Endothelial cell of umbilical vein (primary cell): ENCODE measurements at regions not wholly inside any gene's neighbourhood (a gene's known extent, or its start where the extent isn't known, plus 50 kb on each side); places are given as distances from the start of the nearest gene placed in this dataset.

Experiments used
- BruUV-seq: library from RNA; stranded (reverse); fragments of 400-500 nt; replicated peaks from 2 replicates; lab custom pipeline; 2021; lab: Mats Ljungman, UMichigan
- CTCF ChIA-PET: fragments of 300-600, 350-600 bp; sonication (Branson Sonifier 250); formaldehyde crosslinking; loops from one replicate; lab custom pipeline; 2021; ENCODE audit warnings: antibody characterized with exemption, inconsistent platforms; lab: Charles Lee
- POLR2A ChIA-PET: fragments of 300-600, 350-600 bp; sonication (Branson Sonifier 250); formaldehyde crosslinking; loops from one replicate; lab custom pipeline; 2021; ENCODE audit warnings: antibody characterized with exemption, inconsistent platforms; lab: Charles Lee
- DNase-seq: peaks from one replicate; pipeline ENCODE4 v3.0.0-alpha.2; 2011; ENCODE audit warnings: low read depth, low spot score
- FAIRE-seq: peaks from 2 replicates; lab custom pipeline; 2011; peaks lifted over from hg19 to GRCh38; lab: Jason Lieb, UNC
- H2AFZ ChIP-seq: 2 replicates; pipeline ENCODE4 v1.6.0; 2012; ENCODE audit warnings: low read depth, low read length, control low read depth, inconsistent platforms
- H3K27ac ChIP-seq: 2 replicates; pipeline ENCODE4 v1.5.1; 2011; ENCODE audit warnings: low read depth, mild to moderate bottlenecking, control low read depth, low read length, moderate library complexity; ENCODE audit not compliant: insufficient read depth
- H3K27me3 ChIP-seq, 2 experiments: 2 replicates each; pipeline versions ENCODE4 v1.6.0 to v1.6.1; 2011; ENCODE audit warnings: low read length in 2 of 2, mixed read lengths in 1 of 2; ENCODE audit not compliant: control insufficient read depth in 2 of 2, insufficient read depth in 2 of 2
- H3K36me3 ChIP-seq, 2 experiments: 2 replicates in 1 of 2; 3 replicates in 1 of 2; pipeline ENCODE4 v1.5.1; 2011; ENCODE audit warnings: low read length in 2 of 2, mild to moderate bottlenecking in 1 of 2, moderate library complexity in 1 of 2; ENCODE audit not compliant: control insufficient read depth in 2 of 2, insufficient read depth in 2 of 2; ENCODE audit errors: extremely low read depth in 1 of 2
- H3K4me1 ChIP-seq: 3 replicates; pipeline ENCODE4 v1.5.1; 2011; ENCODE audit warnings: mild to moderate bottlenecking, low read length; ENCODE audit not compliant: control insufficient read depth, insufficient read depth; ENCODE audit errors: extremely low read depth
- H3K4me2 ChIP-seq: 2 replicates; pipeline ENCODE4 v1.6.1; 2011; ENCODE audit warnings: low read length, control low read depth, mixed read lengths; ENCODE audit not compliant: insufficient read depth
- H3K4me3 ChIP-seq, 3 experiments: fragments of 200-600 bp in 1 of 3; sonication (generic), shearing (Covaris generic) in 1 of 3; replicated peaks in 1 of 3; 2 replicates each; pipeline ENCODE4 v1.5.1; 2011 to 2016; ENCODE audit warnings: control low read depth in 3 of 3, low read length in 3 of 3, mild to moderate bottlenecking in 2 of 3, inconsistent platforms in 1 of 3, low read depth in 1 of 3, moderate library complexity in 1 of 3; ENCODE audit not compliant: insufficient read depth in 1 of 3
- H3K79me2 ChIP-seq: 2 replicates; pipeline ENCODE4 v1.6.0; 2012; ENCODE audit warnings: low read length, inconsistent platforms; ENCODE audit not compliant: control insufficient read depth, insufficient read depth
- H3K9ac ChIP-seq: replicated peaks from 2 replicates; pipeline ENCODE3; 2011; ENCODE audit warnings: low read length, control low read depth; ENCODE audit not compliant: insufficient read depth; ENCODE audit errors: extremely low read depth
- H3K9me1 ChIP-seq: replicated peaks from 3 replicates; pipeline ENCODE4 v1.6.0; 2011; ENCODE audit warnings: mild to moderate bottlenecking, low read length; ENCODE audit not compliant: control insufficient read depth, insufficient read depth; ENCODE audit errors: extremely low read depth
- H3K9me3 ChIP-seq: replicated peaks from 2 replicates; pipeline ENCODE4 v1.5.1; 2012; ENCODE audit warnings: low read length, inconsistent platforms; ENCODE audit not compliant: control insufficient read depth, insufficient read depth
- H4K20me1 ChIP-seq: replicated peaks from 2 replicates; pipeline ENCODE3; 2011; ENCODE audit warnings: mild to moderate bottlenecking, low read length; ENCODE audit not compliant: control insufficient read depth, insufficient read depth; ENCODE audit errors: extremely low read depth
- CTCF ChIP-seq, 2 donors: IDR thresholded peaks; 1 replicate in 1 of 2; 2 replicates in 1 of 2; pipeline ENCODE4 v1.5.1; 2011; ENCODE audit warnings: low read length in 2 of 2, mild to moderate bottlenecking in 2 of 2, moderate library complexity in 2 of 2, control low read depth in 1 of 2, inconsistent platforms in 1 of 2, low read depth in 1 of 2; ENCODE audit not compliant: insufficient read depth in 1 of 2; ENCODE audit errors: extremely low read depth in 1 of 2
- EZH2 ChIP-seq: IDR thresholded peaks from 2 replicates; pipeline ENCODE4 v1.6.1; 2012; ENCODE audit warnings: borderline replicate concordance, low read depth, mild to moderate bottlenecking, moderate library complexity, low read length, inconsistent platforms; ENCODE audit not compliant: severe bottlenecking
- FOS ChIP-seq: IDR thresholded peaks from 2 replicates; pipeline ENCODE4 v1.6.1; 2011; ENCODE audit warnings: mild to moderate bottlenecking, low read length, moderate library complexity, borderline replicate concordance; ENCODE audit not compliant: insufficient read depth
- GATA2 ChIP-seq: IDR thresholded peaks from 2 replicates; pipeline ENCODE4 v1.7.0; 2011; ENCODE audit warnings: low read depth, mild to moderate bottlenecking, moderate library complexity, mixed read lengths, low read length; ENCODE audit not compliant: insufficient read length, insufficient read depth
- JUN ChIP-seq: IDR thresholded peaks from 2 replicates; pipeline ENCODE4 v1.6.1; 2011; ENCODE audit warnings: borderline replicate concordance, low read depth; ENCODE audit not compliant: insufficient read length, insufficient read depth
- MYC ChIP-seq: IDR thresholded peaks from one replicate; pipeline ENCODE4 v1.6.1; 2011; ENCODE audit warnings: mild to moderate bottlenecking, low read depth, low read length
- POLR2A ChIP-seq: IDR thresholded peaks from 2 replicates; pipeline ENCODE4 v1.6.1; 2012; ENCODE audit warnings: low read depth, mild to moderate bottlenecking, control low read depth, low read length
- POLR2AphosphoS5 ChIP-seq: IDR thresholded peaks from 2 replicates; pipeline ENCODE4 v1.6.1; 2012; ENCODE audit warnings: low read depth, mild to moderate bottlenecking, control low read depth, low read length, moderate library complexity; ENCODE audit not compliant: insufficient read depth
- dilution Hi-C: fragments of 300-500 bp; cut with MboI; formaldehyde crosslinking; loops from one replicate; pipeline ENCODE4 v1.15.0; 2019; ENCODE audit warnings: low sequenced_read_pairs; ENCODE audit not compliant: extremely low pct_ligation_motif_present
- intact Hi-C: fragments of 100-400 bp; cut with micrococcal nuclease; formaldehyde crosslinking; loops from one replicate; pipeline ENCODE4 v1.10.0; 2022
- TF ChIP-seq, protein P1 (sequence below): IDR thresholded peaks from 2 replicates; pipeline ENCODE4 v1.6.1; 2011; ENCODE audit not compliant: insufficient read depth, insufficient read length

DNA sequence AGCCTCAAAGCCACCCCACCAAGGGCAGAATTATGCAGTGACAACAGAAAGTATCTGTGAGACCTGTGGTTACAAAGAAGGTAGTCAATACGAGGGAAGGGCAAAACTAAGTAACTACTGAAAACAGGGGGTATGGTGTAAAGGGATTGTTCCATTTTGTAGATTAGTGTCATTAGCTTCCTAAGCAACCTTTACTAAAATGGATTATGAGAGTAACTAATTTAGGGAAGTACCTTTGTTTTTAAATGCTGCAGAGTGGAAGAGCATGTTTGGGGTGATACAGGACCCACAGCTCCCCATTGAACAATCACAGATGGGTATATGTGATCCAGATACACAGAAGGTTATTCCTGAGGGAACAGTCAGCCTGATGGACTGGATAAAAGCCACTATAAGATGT is 51.3 kb upstream of the TAC1 start:
- Histone ChIP-seq H3K4me2 (no peak overlapping the region), H3K9me3 (peaks cover 2% of the 10 kb centered on the region), H4K20me1 (no peaks in the 10 kb centered on the region), H3K36me3 (no peaks in the 10 kb centered on the region), H3K27me3 (no peaks in the 10 kb centered on the region), H3K79me2 (no peaks in the 10 kb centered on the region), H3K9me1 (no peaks in the 10 kb centered on the region), H3K27ac (no peak overlapping the region), H3K4me3 (no peak overlapping the region), H3K4me1 (no peaks in the 10 kb centered on the region), H2AFZ (no peak overlapping the region), H3K9ac (no peak overlapping the region)
- intact Hi-C loops (no loop called here), dilution Hi-C loops (no loop called here)
- no TSS peak for BruUV-seq
- FAIRE-seq (no peak), DNase-seq (no peak)
- ChIA-PET POLR2A (no interaction called here), CTCF (no interaction called here)
- TF ChIP-seq CTCF (IDR thresholded peaks at IDR 0.05; ENCODE audit: extremely low read depth in 1 of 2, insufficient read depth in 1 of 2, low read depth in 1 of 2, low read length in 2 of 2) (no peak), POLR2AphosphoS5 (no peak), JUN (no peak), MYC (no peak), FOS (no peak), EZH2 (no peak), POLR2A (no peak), GATA2 (no peak)
- TF ChIP-seq, protein P1, sequence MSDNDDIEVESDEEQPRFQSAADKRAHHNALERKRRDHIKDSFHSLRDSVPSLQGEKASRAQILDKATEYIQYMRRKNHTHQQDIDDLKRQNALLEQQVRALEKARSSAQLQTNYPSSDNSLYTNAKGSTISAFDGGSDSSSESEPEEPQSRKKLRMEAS = no peak
